Activated T-cell treated with anti-CD3 and anti-CD28 coated beads, Interleukin-2, amount 50 U/mL, for 24 hours (primary cell): ENCODE measurements at regions not wholly inside any gene's neighbourhood (a gene's known extent, or its start where the extent isn't known, plus 50 kb on each side); places are given as distances from the start of the nearest gene placed in this dataset.
A peak's percentile ranks its signal among the peaks of the same experiment; 100 is the strongest.
"Not testable (repeated sequence)": the region's sequence is repeated elsewhere in the genome, so short reads cannot be mapped to it uniquely, and the experiment has no call there.

Experiments
- DNase-seq: peaks from one replicate; pipeline ENCODE4 v3.0.0-alpha.2; 2020
- H3K27ac Mint-ChIP-seq: 2 replicates; pipeline ENCODE4 v1.8.0; 2020; ENCODE audit warnings: mild to moderate bottlenecking, mixed read lengths
- H3K27me3 Mint-ChIP-seq: 2 replicates; pipeline ENCODE4 v1.8.0; 2020; ENCODE audit warnings: mixed read lengths
- H3K36me3 Mint-ChIP-seq: 2 replicates; pipeline ENCODE4 v1.8.0; 2020; ENCODE audit warnings: low read depth, mixed read lengths
- H3K4me1 Mint-ChIP-seq: 2 replicates; pipeline ENCODE4 v1.8.0; 2020; ENCODE audit warnings: low read depth, mixed read lengths
- H3K4me3 Mint-ChIP-seq: 2 replicates; pipeline ENCODE4 v1.8.0; 2020; ENCODE audit warnings: mild to moderate bottlenecking, moderate library complexity, mixed read lengths
- H3K9me3 Mint-ChIP-seq: 2 replicates; pipeline ENCODE4 v1.8.0; 2020; ENCODE audit warnings: mixed read lengths

GRCh38 chr19:27419217-27419616, 1793.7 kb downstream of the UQCRFS1 start:
- H3K27me3 Mint-ChIP-seq, H3K4me1 Mint-ChIP-seq, H3K4me3 Mint-ChIP-seq, H3K36me3 Mint-ChIP-seq, DNase-seq, H3K27ac Mint-ChIP-seq: not testable (repeated sequence)
- peaks cover 42% of the 10 kb centered on the region for H3K9me3 Mint-ChIP-seq

- Mint-ChIP-seq H3K27me3 (no peaks in the 10 kb centered on the region), H3K4me1 (no peaks in the 10 kb centered on the region), H3K36me3 (peaks cover 7% of the 10 kb centered on the region), H3K4me3 (no peak overlapping the region), H3K9me3 (peaks cover 75% of the 10 kb centered on the region), H3K27ac (no peak overlapping the region)
- DNase-seq: no peak
These were observed 1819.4 kb downstream of the UQCRFS1 start for GRCh38 chr19:27393591-27393990.

GRCh38 chr19:27392027-27392632, 1820.8 kb downstream of the UQCRFS1 start:
- H3K4me1 Mint-ChIP-seq: no peaks in the 10 kb centered on the region
- H3K4me3 Mint-ChIP-seq: no peak overlapping the region
- peaks cover 10% of the 10 kb centered on the region for H3K36me3 Mint-ChIP-seq
- peaks cover 78% of the 10 kb centered on the region for H3K9me3 Mint-ChIP-seq
- no peak overlapping the region for H3K27ac Mint-ChIP-seq
- DNase-seq: peak; percentile 2
- H3K27me3 Mint-ChIP-seq: no peaks in the 10 kb centered on the region

GRCh38 chr19:27379306-27379705, 1833.6 kb downstream of the UQCRFS1 start:
- H3K27ac Mint-ChIP-seq, H3K4me3 Mint-ChIP-seq, H3K36me3 Mint-ChIP-seq, DNase-seq, H3K27me3 Mint-ChIP-seq, H3K4me1 Mint-ChIP-seq: not testable (repeated sequence)
- H3K9me3 Mint-ChIP-seq: peaks cover 61% of the 10 kb centered on the region

GRCh38 chr19:27369603-27370002, 1843.3 kb downstream of the UQCRFS1 start:
- peaks cover 75% of the 10 kb centered on the region for H3K9me3 Mint-ChIP-seq
- H3K4me1 Mint-ChIP-seq, DNase-seq, H3K36me3 Mint-ChIP-seq, H3K27me3 Mint-ChIP-seq, H3K27ac Mint-ChIP-seq, H3K4me3 Mint-ChIP-seq: not testable (repeated sequence)

- DNase-seq, H3K4me1 Mint-ChIP-seq, H3K27me3 Mint-ChIP-seq, H3K27ac Mint-ChIP-seq, H3K4me3 Mint-ChIP-seq: not testable (repeated sequence)
- Mint-ChIP-seq H3K36me3 (peaks cover 14% of the 10 kb centered on the region), H3K9me3 (peaks cover 92% of the 10 kb centered on the region)
These were observed 1850.5 kb downstream of the UQCRFS1 start for GRCh38 chr19:27362438-27362837.

GRCh38 chr19:27355581-27355980, 1857.4 kb downstream of the UQCRFS1 start:
- not testable (repeated sequence) for H3K27ac Mint-ChIP-seq, H3K4me1 Mint-ChIP-seq, DNase-seq, H3K4me3 Mint-ChIP-seq, H3K27me3 Mint-ChIP-seq
- peaks cover 34% of the 10 kb centered on the region for H3K36me3 Mint-ChIP-seq
- peaks cover 97% of the 10 kb centered on the region for H3K9me3 Mint-ChIP-seq
